OCI-LY1 (cell line): ENCODE measurements at regions not wholly inside any gene's neighbourhood (a gene's known extent, or its start where the extent isn't known, plus 50 kb on each side); places are given as distances from the start of the nearest gene placed in this dataset.

ENCODE experiments used
- H2AFZ ChIP-seq: fragments of 200-600 bp; sonication (generic), shearing (Covaris generic); 2 replicates; pipeline ENCODE4 v1.6.0; 2014; ENCODE audit warnings: antibody characterized with exemption, mild to moderate bottlenecking, low read length
- H3F3A ChIP-seq: fragments of 200-600 bp; sonication (generic), shearing (Covaris generic); 2 replicates; pipeline ENCODE4 v1.6.0; 2014; ENCODE audit warnings: mild to moderate bottlenecking, antibody characterized with exemption, low read length, moderate library complexity; ENCODE audit not compliant: insufficient read depth
- H3K27ac ChIP-seq: fragments of 200-600 bp; sonication (generic); 2 replicates; pipeline ENCODE4 v1.5.1; 2014; ENCODE audit warnings: low read length, mixed run types, mild to moderate bottlenecking, low read depth; ENCODE audit not compliant: poor library complexity, severe bottlenecking
- H3K27me3 ChIP-seq: fragments of 200-600 bp; sonication (generic); 2 replicates; pipeline ENCODE4 v1.6.0; 2014; ENCODE audit warnings: antibody characterized with exemption, mild to moderate bottlenecking, low read length, moderate library complexity; ENCODE audit not compliant: insufficient read depth
- H3K36me3 ChIP-seq: fragments of 200-600 bp; sonication (generic); 2 replicates; pipeline ENCODE4 v1.6.1; 2014; ENCODE audit warnings: mild to moderate bottlenecking, antibody characterized with exemption, low read length, moderate library complexity, mixed read lengths; ENCODE audit not compliant: insufficient read depth
- H3K4me1 ChIP-seq: fragments of 200-600 bp; sonication (generic); 2 replicates; pipeline ENCODE4 v1.5.1; 2014; ENCODE audit warnings: mild to moderate bottlenecking, low read length, moderate library complexity; ENCODE audit not compliant: insufficient read depth, severe bottlenecking
- H3K4me2 ChIP-seq: fragments of 200-600 bp; sonication (generic), shearing (Covaris generic); 2 replicates; pipeline ENCODE4 v1.6.1; 2014; ENCODE audit warnings: low read length
- H3K4me3 ChIP-seq: fragments of 200-600 bp; sonication (generic); 2 replicates; pipeline ENCODE4 v1.5.1; 2014; ENCODE audit warnings: low read length, low read depth, mild to moderate bottlenecking, mixed read lengths; ENCODE audit not compliant: poor library complexity, severe bottlenecking
- H3K79me2 ChIP-seq: fragments of 200-600 bp; shearing (Covaris generic); 2 replicates; pipeline ENCODE4 v1.6.1; 2016; ENCODE audit warnings: mixed run types, low read length, mixed read lengths; ENCODE audit not compliant: insufficient read depth
- H3K9ac ChIP-seq: fragments of 200-600 bp; sonication (generic), shearing (Covaris generic); 2 replicates; pipeline ENCODE4 v1.6.1; 2014; ENCODE audit warnings: mild to moderate bottlenecking, low read length, mixed read lengths
- H3K9me2 ChIP-seq: fragments of 200-600 bp; sonication (generic), shearing (Covaris generic); 2 replicates; pipeline ENCODE4 v1.6.1; 2014; ENCODE audit warnings: low read depth, mild to moderate bottlenecking, low read length, mixed read lengths
- H3K9me3 ChIP-seq: fragments of 200-600 bp; shearing (Covaris generic); 2 replicates; pipeline ENCODE4 v1.6.1; 2014; ENCODE audit warnings: low read length, mixed read lengths
- H4K20me1 ChIP-seq: fragments of 200-600 bp; sonication (generic), shearing (Covaris generic); 2 replicates; pipeline ENCODE4 v1.6.0; 2016; ENCODE audit warnings: mild to moderate bottlenecking, low read length; ENCODE audit not compliant: insufficient read depth
- EZH2 ChIP-seq: fragments of 200-600 bp; sonication (generic), shearing (Covaris generic); IDR thresholded peaks from 2 replicates; pipeline ENCODE4 v1.8.0; 2017; ENCODE audit warnings: borderline replicate concordance, mixed run types, mild to moderate bottlenecking, antibody characterized with exemption, low read length, moderate library complexity, mixed read lengths
- TF ChIP-seq, protein P1 (sequence below): fragments of 200-600 bp; sonication (generic), shearing (Covaris generic); IDR thresholded peaks from 2 replicates; pipeline ENCODE4 v1.5.1; 2017; ENCODE audit warnings: mild to moderate bottlenecking, antibody characterized with exemption, low read length, moderate library complexity, mixed read lengths

DNA sequence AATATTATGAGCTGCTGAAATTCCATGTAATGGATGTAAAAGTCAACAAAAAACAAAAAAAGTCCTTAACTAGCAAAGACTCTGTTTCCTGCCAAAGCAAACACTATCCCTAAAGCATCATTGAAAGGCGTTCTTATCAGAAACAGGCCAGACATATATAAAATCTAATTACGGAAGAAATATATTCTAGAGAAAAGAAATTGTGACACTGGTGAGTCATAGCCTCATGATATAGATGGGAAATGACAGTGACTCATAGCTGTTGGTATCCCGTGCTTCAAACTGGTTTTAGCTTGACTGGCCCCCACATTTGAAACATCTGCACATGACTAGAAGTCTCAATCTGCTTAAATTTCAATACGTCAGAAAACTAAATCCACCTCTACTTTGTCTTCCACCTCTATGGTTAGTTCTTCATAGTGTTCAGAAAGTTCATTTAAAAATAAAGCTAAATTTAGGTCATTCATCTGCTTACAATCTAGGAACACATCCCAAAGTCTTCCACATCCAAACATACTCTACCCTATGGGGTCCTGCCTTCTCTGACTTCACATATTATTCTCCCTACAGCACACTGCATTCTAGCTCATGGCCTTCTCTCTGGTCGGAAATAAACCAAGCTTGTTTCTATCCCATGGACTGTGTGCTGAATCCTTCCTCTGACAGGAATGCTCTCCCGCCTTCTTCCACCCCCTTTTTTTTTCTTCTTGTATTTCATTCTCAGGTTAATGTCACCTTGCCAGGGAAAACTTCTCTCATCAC lies 456.3 kb upstream of the ARRDC4 start:
- no peaks in the 10 kb centered on the region for H3F3A ChIP-seq
- no peaks in the 10 kb centered on the region for H4K20me1 ChIP-seq
- H3K79me2 ChIP-seq = no peaks in the 10 kb centered on the region
- no peaks in the 10 kb centered on the region for H3K36me3 ChIP-seq
- H3K9ac ChIP-seq = no peak overlapping the region
- H3K9me3 ChIP-seq = no peaks in the 10 kb centered on the region
- H3K4me2 ChIP-seq = no peak overlapping the region
- no peak overlapping the region for H3K4me3 ChIP-seq
- no peaks in the 10 kb centered on the region for H3K4me1 ChIP-seq
- no peak overlapping the region for H2AFZ ChIP-seq
- no peak for TF ChIP-seq EZH2
- TF ChIP-seq, protein P1, sequence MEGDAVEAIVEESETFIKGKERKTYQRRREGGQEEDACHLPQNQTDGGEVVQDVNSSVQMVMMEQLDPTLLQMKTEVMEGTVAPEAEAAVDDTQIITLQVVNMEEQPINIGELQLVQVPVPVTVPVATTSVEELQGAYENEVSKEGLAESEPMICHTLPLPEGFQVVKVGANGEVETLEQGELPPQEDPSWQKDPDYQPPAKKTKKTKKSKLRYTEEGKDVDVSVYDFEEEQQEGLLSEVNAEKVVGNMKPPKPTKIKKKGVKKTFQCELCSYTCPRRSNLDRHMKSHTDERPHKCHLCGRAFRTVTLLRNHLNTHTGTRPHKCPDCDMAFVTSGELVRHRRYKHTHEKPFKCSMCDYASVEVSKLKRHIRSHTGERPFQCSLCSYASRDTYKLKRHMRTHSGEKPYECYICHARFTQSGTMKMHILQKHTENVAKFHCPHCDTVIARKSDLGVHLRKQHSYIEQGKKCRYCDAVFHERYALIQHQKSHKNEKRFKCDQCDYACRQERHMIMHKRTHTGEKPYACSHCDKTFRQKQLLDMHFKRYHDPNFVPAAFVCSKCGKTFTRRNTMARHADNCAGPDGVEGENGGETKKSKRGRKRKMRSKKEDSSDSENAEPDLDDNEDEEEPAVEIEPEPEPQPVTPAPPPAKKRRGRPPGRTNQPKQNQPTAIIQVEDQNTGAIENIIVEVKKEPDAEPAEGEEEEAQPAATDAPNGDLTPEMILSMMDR = no peak
- no peaks in the 10 kb centered on the region for H3K9me2 ChIP-seq
- no peak overlapping the region for H3K27ac ChIP-seq
- H3K27me3 ChIP-seq = no peaks in the 10 kb centered on the region

GRCh38 chr15:97517737-97518136 lies 442.8 kb upstream of the ARRDC4 start:
- Histone ChIP-seq H3K36me3 (no peaks in the 10 kb centered on the region), H3K9me3 (no peaks in the 10 kb centered on the region), H3K4me1 (no peaks in the 10 kb centered on the region), H3K27me3 (no peaks in the 10 kb centered on the region), H3K4me3 (no peak overlapping the region), H3K9me2 (no peaks in the 10 kb centered on the region), H3K27ac (no peak overlapping the region), H3K79me2 (no peaks in the 10 kb centered on the region), H3K4me2 (no peak overlapping the region), H4K20me1 (no peaks in the 10 kb centered on the region), H2AFZ (no peak overlapping the region), H3F3A (no peaks in the 10 kb centered on the region), H3K9ac (no peak overlapping the region)
- TF ChIP-seq, protein P1 = no peak
- no peak for TF ChIP-seq EZH2

GRCh38 chr15:97520689-97521088 lies 439.8 kb upstream of the ARRDC4 start:
- no peaks in the 10 kb centered on the region for H3K9me2 ChIP-seq
- no peaks in the 10 kb centered on the region for H3K27me3 ChIP-seq
- H3K27ac ChIP-seq = no peak overlapping the region
- H4K20me1 ChIP-seq = no peaks in the 10 kb centered on the region
- no peak overlapping the region for H3K9ac ChIP-seq
- H2AFZ ChIP-seq = no peak overlapping the region
- H3K4me2 ChIP-seq = no peak overlapping the region
- no peaks in the 10 kb centered on the region for H3K4me1 ChIP-seq
- no peaks in the 10 kb centered on the region for H3K79me2 ChIP-seq
- no peak for TF ChIP-seq EZH2
- TF ChIP-seq, protein P1 = no peak
- H3F3A ChIP-seq = no peaks in the 10 kb centered on the region
- no peaks in the 10 kb centered on the region for H3K36me3 ChIP-seq
- H3K9me3 ChIP-seq = no peaks in the 10 kb centered on the region
- no peak overlapping the region for H3K4me3 ChIP-seq
